NB4 (cell line): ENCODE measurements at regions not wholly inside any gene's neighbourhood (a gene's known extent, or its start where the extent isn't known, plus 50 kb on each side); places are given as distances from the start of the nearest gene placed in this dataset.

Experiments
- CTCF ChIP-seq: IDR thresholded peaks from one replicate; pipeline ENCODE4 v1.5.1; 2012; ENCODE audit warnings: low read depth, low read length
- MAX ChIP-seq: IDR thresholded peaks from 2 replicates; pipeline ENCODE4 v1.6.1; 2011; ENCODE audit warnings: low read depth, low read length
- MYC ChIP-seq: IDR thresholded peaks from 2 replicates; pipeline ENCODE4 v1.6.1; 2011; ENCODE audit warnings: low read depth, low read length
- POLR2A ChIP-seq: IDR thresholded peaks from 2 replicates; pipeline ENCODE4 v1.6.1; 2011; ENCODE audit warnings: mild to moderate bottlenecking; ENCODE audit not compliant: insufficient read length; ENCODE audit errors: extremely low read depth

GRCh38 chr10:28948046-28948445 lies 270.7 kb downstream of the BAMBI start:
- no peak for TF ChIP-seq CTCF
- no peak for TF ChIP-seq POLR2A
- no peak for TF ChIP-seq MYC
- no peak for TF ChIP-seq MAX
